Muscle layer of colon (tissue), 2 donors: ENCODE measurements at regions not wholly inside any gene's neighbourhood (a gene's known extent, or its start where the extent isn't known, plus 50 kb on each side); places are given as distances from the start of the nearest gene placed in this dataset.

Experiments
- H3K27ac ChIP-seq: one replicate; pipeline ENCODE4 v1.7.0; 2013; ENCODE audit warnings: low read depth, mild to moderate bottlenecking, low read length, moderate library complexity
- H3K27me3 ChIP-seq, 2 donors: one replicate each; pipeline ENCODE4 v1.7.0; 2013; ENCODE audit warnings: low read length in 2 of 2, mild to moderate bottlenecking in 2 of 2; ENCODE audit not compliant: insufficient read depth in 2 of 2, control insufficient read depth in 1 of 2
- H3K36me3 ChIP-seq: one replicate; pipeline ENCODE4 v1.7.0; 2013; ENCODE audit warnings: mild to moderate bottlenecking, low read length; ENCODE audit not compliant: insufficient read depth
- H3K4me1 ChIP-seq: one replicate; pipeline ENCODE4 v1.7.0; 2013; ENCODE audit warnings: mild to moderate bottlenecking, low read length; ENCODE audit not compliant: insufficient read depth
- H3K4me3 ChIP-seq, 2 donors: one replicate each; pipeline ENCODE4 v1.7.0; 2013; ENCODE audit warnings: low read length in 2 of 2, low read depth in 1 of 2, mild to moderate bottlenecking in 1 of 2, moderate library complexity in 1 of 2
- H3K9ac ChIP-seq: one replicate; pipeline ENCODE4 v1.7.0; 2013; ENCODE audit warnings: low read length
- H3K9me3 ChIP-seq: one replicate; pipeline ENCODE4 v1.7.0; 2013; ENCODE audit warnings: mild to moderate bottlenecking, low read length
- donor health status: abdominal sarcoma.
- donor health status: Adenocarcinoma of cecum.

- Histone ChIP-seq H3K36me3 (no peaks in the 10 kb centered on the region), H3K4me3 (no peak overlapping the region)
Observed at GRCh38 chr2:226137201-226137811, 662.3 kb downstream of the IRS1 start.

GRCh38 chr2:226136739-226137138, 662.9 kb downstream of the IRS1 start:
- H3K27ac ChIP-seq, result no peak overlapping the region

More at GRCh38 chr2:226137201-226137811, 662.3 kb downstream of the IRS1 start:
- Histone ChIP-seq H3K9me3 (no peaks in the 10 kb centered on the region), H3K27me3 (no peaks in the 10 kb centered on the region), H3K27ac (no peak overlapping the region), H3K9ac (no peak overlapping the region), H3K4me1 (no peaks in the 10 kb centered on the region)

DNA sequence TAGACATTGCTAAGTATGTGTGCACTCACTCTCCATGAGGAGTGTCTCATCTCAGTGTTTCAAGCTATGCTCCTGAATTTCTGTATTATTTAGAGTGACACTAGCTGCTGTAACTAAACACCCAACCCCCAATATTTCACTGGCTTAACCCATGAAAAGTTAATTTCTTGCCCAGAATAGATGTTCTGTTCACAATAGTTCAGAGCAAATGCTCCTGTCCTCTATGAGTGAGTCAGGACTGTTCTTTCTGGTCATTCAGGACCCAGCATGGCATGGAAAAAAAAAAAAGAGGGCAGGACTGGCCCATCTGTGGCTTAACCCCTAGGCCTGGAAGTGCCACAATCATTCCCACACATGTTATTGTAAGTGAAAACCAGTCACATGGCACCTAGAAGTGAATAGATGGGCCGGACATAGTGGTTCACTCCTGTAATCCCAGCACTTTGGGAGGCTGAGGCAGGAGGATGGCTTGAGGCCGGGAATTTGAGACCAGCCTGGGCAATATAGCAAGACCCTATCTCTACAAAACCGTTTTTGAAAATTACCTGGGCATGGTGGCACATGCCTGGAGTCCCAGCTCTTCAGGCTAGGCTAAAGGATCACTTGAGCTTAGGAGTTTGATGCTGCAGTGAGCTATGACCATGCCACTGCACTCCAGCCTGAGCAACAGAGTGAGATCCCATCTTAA, 663.6 kb downstream of the IRS1 start:
- no peaks in the 10 kb centered on the region for H3K4me1 ChIP-seq
- no peak overlapping the region for H3K9ac ChIP-seq
- no peak overlapping the region for H3K27ac ChIP-seq
- H3K4me3 ChIP-seq, result no peak overlapping the region
- H3K9me3 ChIP-seq, result no peaks in the 10 kb centered on the region
- no peaks in the 10 kb centered on the region for H3K27me3 ChIP-seq
- H3K36me3 ChIP-seq, result no peaks in the 10 kb centered on the region

More at GRCh38 chr2:226136739-226137138, 662.9 kb downstream of the IRS1 start:
- H3K4me3 ChIP-seq, result no peak overlapping the region
- H3K27me3 ChIP-seq, result no peaks in the 10 kb centered on the region
- no peaks in the 10 kb centered on the region for H3K9me3 ChIP-seq
- no peaks in the 10 kb centered on the region for H3K36me3 ChIP-seq
- no peaks in the 10 kb centered on the region for H3K4me1 ChIP-seq
- H3K9ac ChIP-seq, result no peak overlapping the region

DNA sequence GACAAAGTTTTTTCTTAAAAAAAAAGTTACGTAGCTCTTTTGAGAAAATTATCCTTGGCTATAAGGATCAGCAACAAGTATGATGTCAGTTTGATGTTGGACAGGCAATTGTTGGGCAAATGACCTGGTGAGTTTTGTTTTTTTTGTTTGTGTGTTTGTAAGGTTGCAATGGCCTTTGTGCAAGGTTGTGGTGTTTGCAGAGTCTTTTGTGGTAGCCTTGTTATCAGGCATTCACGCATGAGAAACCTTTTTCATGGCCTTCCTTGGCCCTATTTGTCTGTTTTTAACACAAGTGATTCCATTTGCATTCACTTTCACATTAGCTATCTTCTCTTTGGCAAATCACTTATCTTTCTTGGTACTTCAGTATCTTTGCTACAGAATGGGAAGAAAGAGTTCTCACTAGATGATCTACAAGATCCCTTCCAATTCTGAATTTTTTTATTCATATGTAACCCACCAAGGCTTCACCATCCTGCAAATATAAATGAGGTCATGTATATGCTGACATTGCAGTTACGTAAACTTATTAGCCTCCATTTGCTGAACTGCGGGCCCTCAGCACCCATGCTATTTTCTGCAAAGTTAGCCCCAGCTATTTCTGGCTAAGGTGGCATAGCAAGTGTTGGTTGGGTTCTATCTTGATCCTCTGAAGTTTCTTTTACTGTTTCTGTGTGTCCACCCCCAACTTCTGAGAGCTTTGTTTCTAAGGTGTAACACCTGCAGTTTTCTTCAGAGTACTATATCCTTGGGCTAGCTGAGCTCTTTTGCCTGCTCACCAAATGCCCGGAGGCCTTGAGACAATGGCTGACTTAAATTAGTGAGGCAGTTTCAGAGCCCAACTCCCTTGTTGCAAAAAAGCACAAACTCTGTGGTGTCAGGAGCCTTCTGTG, 667.1 kb downstream of the IRS1 start:
- Histone ChIP-seq H3K9me3 (no peaks in the 10 kb centered on the region), H3K4me3 (no peak overlapping the region), H3K4me1 (no peaks in the 10 kb centered on the region), H3K27me3 (no peaks in the 10 kb centered on the region), H3K27ac (no peak overlapping the region), H3K9ac (no peak overlapping the region), H3K36me3 (no peaks in the 10 kb centered on the region)

DNA sequence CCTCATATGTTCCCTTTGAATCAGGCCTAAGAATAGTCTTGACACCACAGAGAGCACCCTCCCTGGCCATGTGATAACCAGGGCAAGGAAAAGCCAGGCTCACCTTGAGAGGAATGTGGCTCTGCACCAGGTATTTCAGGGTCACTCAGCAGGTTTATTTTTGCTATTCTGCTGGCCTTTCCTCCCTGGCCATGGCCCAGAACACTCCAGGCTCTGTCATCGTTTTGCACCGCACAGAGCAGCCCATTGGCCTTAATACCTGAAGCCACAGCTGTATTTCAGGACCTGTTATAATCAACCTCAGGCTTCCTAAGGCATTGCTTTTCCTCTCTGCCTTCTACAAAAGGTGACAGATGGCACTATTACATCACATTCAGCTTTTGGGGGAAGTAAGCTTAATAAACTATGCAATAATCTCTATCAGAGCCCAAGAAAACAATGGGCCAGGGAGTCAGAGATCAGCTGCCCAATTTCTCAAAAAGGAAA, 668.3 kb downstream of the IRS1 start:
- Histone ChIP-seq H3K27me3 (no peaks in the 10 kb centered on the region), H3K4me3 (no peak overlapping the region), H3K36me3 (no peaks in the 10 kb centered on the region), H3K4me1 (no peaks in the 10 kb centered on the region), H3K9ac (no peak overlapping the region), H3K9me3 (no peaks in the 10 kb centered on the region), H3K27ac (no peak overlapping the region)

- H3K9me3 ChIP-seq, result no peaks in the 10 kb centered on the region
- no peaks in the 10 kb centered on the region for H3K4me1 ChIP-seq
- no peak overlapping the region for H3K27ac ChIP-seq
- no peak overlapping the region for H3K4me3 ChIP-seq
- no peaks in the 10 kb centered on the region for H3K27me3 ChIP-seq
- no peaks in the 10 kb centered on the region for H3K36me3 ChIP-seq
- no peak overlapping the region for H3K9ac ChIP-seq
Observed at GRCh38 chr2:226130192-226130591, 669.4 kb downstream of the IRS1 start.

GRCh38 chr2:226127682-226128081, 671.9 kb downstream of the IRS1 start:
- Histone ChIP-seq H3K9ac (no peak overlapping the region), H3K36me3 (no peaks in the 10 kb centered on the region), H3K27me3 (no peaks in the 10 kb centered on the region), H3K4me1 (peaks cover 9% of the 10 kb centered on the region), H3K4me3 (no peak overlapping the region), H3K9me3 (no peaks in the 10 kb centered on the region), H3K27ac (no peak overlapping the region)

GRCh38 chr2:226126104-226126503, 673.5 kb downstream of the IRS1 start:
- H3K27me3 ChIP-seq, result no peaks in the 10 kb centered on the region
- H3K36me3 ChIP-seq, result no peaks in the 10 kb centered on the region
- H3K9me3 ChIP-seq, result no peaks in the 10 kb centered on the region
- no peak overlapping the region for H3K4me3 ChIP-seq
- no peak overlapping the region for H3K27ac ChIP-seq
- H3K9ac ChIP-seq, result no peak overlapping the region
- H3K4me1 ChIP-seq, result peaks cover 9% of the 10 kb centered on the region

DNA sequence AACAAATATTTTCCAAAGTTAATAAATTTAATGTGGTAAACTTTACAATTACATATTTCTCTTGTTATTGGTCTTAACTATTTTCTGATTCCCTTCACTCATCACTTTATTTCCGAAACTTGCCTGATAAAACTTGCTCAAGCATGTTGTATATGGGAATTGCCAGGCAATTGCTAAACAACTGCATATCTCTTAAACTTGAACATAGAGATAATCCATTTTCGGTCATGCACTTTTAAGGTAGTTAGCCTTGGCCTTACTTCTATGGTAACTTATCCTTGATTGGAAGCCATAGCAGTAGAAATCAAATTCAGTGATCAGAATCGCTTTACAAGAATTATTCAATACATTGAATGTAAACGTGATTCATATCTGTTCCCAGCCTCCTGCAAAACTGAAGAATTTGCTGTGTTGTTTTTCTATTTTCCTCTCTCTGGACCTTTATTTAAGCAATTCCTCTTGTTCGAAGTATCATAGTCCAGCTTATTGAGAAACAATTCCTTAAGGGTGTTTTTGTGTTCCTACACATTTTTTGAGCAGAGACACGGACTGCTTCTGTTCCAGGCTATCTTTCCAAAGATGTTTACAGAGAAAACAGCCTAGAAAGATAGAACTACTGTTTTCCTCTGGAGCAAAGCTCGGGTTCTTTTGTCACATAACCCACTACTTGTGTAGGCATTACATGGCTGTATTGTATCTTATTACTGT, 674.3 kb downstream of the IRS1 start:
- Histone ChIP-seq H3K9me3 (no peaks in the 10 kb centered on the region), H3K9ac (no peak overlapping the region), H3K4me3 (no peak overlapping the region), H3K4me1 (peaks cover 9% of the 10 kb centered on the region), H3K36me3 (no peaks in the 10 kb centered on the region), H3K27ac (no peak overlapping the region), H3K27me3 (no peaks in the 10 kb centered on the region)

- Histone ChIP-seq H3K4me1 (peaks cover 9% of the 10 kb centered on the region), H3K9ac (no peak overlapping the region), H3K9me3 (no peaks in the 10 kb centered on the region), H3K4me3 (no peak overlapping the region), H3K27me3 (no peaks in the 10 kb centered on the region), H3K27ac (no peak overlapping the region), H3K36me3 (no peaks in the 10 kb centered on the region)
Observed at GRCh38 chr2:226124548-226125011, 675.0 kb downstream of the IRS1 start.

DNA sequence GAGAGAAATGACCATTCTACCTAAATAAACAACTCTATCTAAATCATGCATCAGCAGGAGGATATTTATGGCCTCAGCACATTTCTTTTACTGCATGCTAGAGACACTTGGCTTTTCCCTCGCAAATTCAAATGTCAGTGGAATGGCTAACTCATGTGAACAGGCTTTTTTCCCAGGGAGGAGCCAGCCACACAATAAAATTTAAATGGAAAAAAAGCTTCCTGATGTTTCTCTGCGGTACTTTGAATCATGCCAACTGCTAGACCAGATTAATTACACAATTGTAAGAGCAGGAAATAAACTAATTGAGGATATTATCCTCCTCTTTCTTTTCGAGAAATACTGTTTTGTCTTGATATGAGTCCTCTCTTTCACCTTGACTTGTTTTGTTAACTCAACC, 676.3 kb downstream of the IRS1 start:
- H3K36me3 ChIP-seq, result no peaks in the 10 kb centered on the region
- H3K9ac ChIP-seq, result no peak overlapping the region
- no peaks in the 10 kb centered on the region for H3K9me3 ChIP-seq
- no peaks in the 10 kb centered on the region for H3K27me3 ChIP-seq
- H3K27ac ChIP-seq, result no peak overlapping the region
- no peak overlapping the region for H3K4me3 ChIP-seq
- H3K4me1 ChIP-seq, result peaks cover 9% of the 10 kb centered on the region
